K562 (cell line): ENCODE measurements at regions not wholly inside any gene's neighbourhood (a gene's known extent, or its start where the extent isn't known, plus 50 kb on each side); places are given as distances from the start of the nearest gene placed in this dataset.
"Not testable (repeated sequence)": the region's sequence is repeated elsewhere in the genome, so short reads cannot be mapped to it uniquely, and the experiment has no call there.

Source experiments
- ATF3 ChIP-seq, 2 experiments: fragments of 450-650 bp in 1 of 2; sonication (generic) in 1 of 2; formaldehyde crosslinking in 1 of 2; IDR thresholded peaks in 1 of 2; conservative IDR thresholded peaks in 1 of 2; 2 replicates each; pipeline versions ENCODE4 v1.6.1 to v1.8.1; 2016 to 2023; ENCODE audit warnings: mild to moderate bottlenecking in 2 of 2, moderate library complexity in 2 of 2, inconsistent platforms in 1 of 2, missing genetic modification reagents in 1 of 2
- CTCF ChIP-seq, 3 experiments: IDR thresholded peaks in 2 of 3; conservative IDR thresholded peaks in 1 of 3; 2 replicates each; pipeline ENCODE4 v1.5.1; 2011 to 2012; ENCODE audit warnings: low read length in 3 of 3, mild to moderate bottlenecking in 3 of 3, control low read depth in 2 of 3, improper control_type of control experiment in 1 of 3, inconsistent platforms in 1 of 3, low read depth in 1 of 3, mixed read lengths in 1 of 3, moderate library complexity in 1 of 3; ENCODE audit not compliant: insufficient read depth in 2 of 3
- MTA2 ChIP-seq: fragments of 450-650 bp; IDR thresholded peaks from 2 replicates; pipeline ENCODE4 v1.6.1; 2016; ENCODE audit warnings: low read depth
- NBN ChIP-seq: fragments of 450-650 bp; IDR thresholded peaks from 2 replicates; pipeline ENCODE4 v1.6.1; 2016; ENCODE audit warnings: low read depth, mild to moderate bottlenecking
- RBFOX2 ChIP-seq: fragments of 200-400 bp; formaldehyde crosslinking; IDR thresholded peaks from 2 replicates; pipeline ENCODE4 v1.6.1; 2017; ENCODE audit warnings: low read depth, mild to moderate bottlenecking, low read length, moderate library complexity
- SIN3A ChIP-seq, 2 experiments: fragments of 150-350 bp in 1 of 2; IDR thresholded peaks; 2 replicates each; pipeline ENCODE4 v1.6.1; 2011 to 2016; ENCODE audit warnings: borderline replicate concordance in 2 of 2, low read depth in 2 of 2, low read length in 2 of 2, mild to moderate bottlenecking in 2 of 2, moderate library complexity in 2 of 2; ENCODE audit not compliant: control insufficient read depth in 1 of 2
- SIRT6 ChIP-seq: IDR thresholded peaks from one replicate; pipeline ENCODE4 v1.6.1; 2012; ENCODE audit warnings: low read depth, mild to moderate bottlenecking, control low read depth, inconsistent platforms, low read length, moderate library complexity
- TAF1 ChIP-seq: IDR thresholded peaks from 2 replicates; pipeline ENCODE4 v1.6.1; 2011; ENCODE audit warnings: mild to moderate bottlenecking, low read length, moderate library complexity; ENCODE audit not compliant: insufficient read depth, control insufficient read depth, severe bottlenecking; ENCODE audit errors: extremely low read depth
- TBP ChIP-seq: optimal IDR thresholded peaks from 2 replicates; pipeline ENCODE3; 2011; ENCODE audit warnings: low read depth, low read length, improper control_type of control experiment
- XRCC4 ChIP-seq: IDR thresholded peaks from one replicate; pipeline ENCODE4 v1.6.1; 2011; ENCODE audit not compliant: insufficient read depth, insufficient read length; ENCODE audit errors: extremely low read depth
- TF ChIP-seq, protein P1 (sequence below), 3 experiments: fragments of 200-800 bp in 1 of 3; sonication (Bioruptor generic) in 1 of 3; sonication (generic) in 1 of 3; formaldehyde crosslinking in 1 of 3; IDR thresholded peaks; 2 replicates each; pipeline versions ENCODE4 v1.6.1 to v1.8.0; 2016 to 2022; ENCODE audit warnings: mild to moderate bottlenecking in 2 of 3, missing compliant biosample characterization in 2 of 3, missing genetic modification characterization in 2 of 3, missing genetic modification reagents in 1 of 3
- TF ChIP-seq, protein P2 (sequence below): IDR thresholded peaks from 2 replicates; pipeline ENCODE4 v1.6.1; 2012; ENCODE audit warnings: low read depth, low read length, improper control_type of control experiment, borderline replicate concordance
- TF ChIP-seq, protein P3 (sequence below): sonication (generic); formaldehyde crosslinking; IDR thresholded peaks from 2 replicates; pipeline ENCODE4 v1.8.1; 2022; ENCODE audit warnings: missing genetic modification reagents

DNA sequence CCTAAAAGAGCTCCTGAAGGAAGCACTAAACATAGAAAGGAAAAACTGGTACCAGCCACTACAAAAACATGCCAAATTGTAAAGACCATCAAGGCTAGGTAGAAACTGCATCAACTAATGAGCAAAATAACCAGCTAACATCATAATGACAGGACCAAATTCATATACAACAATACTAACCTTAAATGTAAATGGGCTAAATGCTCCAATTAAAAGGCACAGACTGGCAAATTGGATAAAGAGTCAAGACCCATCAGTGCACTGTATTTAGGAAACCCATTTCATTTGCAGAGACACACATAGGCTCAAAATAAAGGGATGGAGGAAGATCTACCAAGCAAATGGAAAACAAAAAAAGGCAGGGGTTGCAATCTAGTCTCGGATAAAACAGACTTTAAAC lies 150.1 kb upstream of the FAT3 start:
- TF ChIP-seq XRCC4; TBP; ATF3 (IDR thresholded peaks at IDR 0.05); ATF3 (CRISPR knock-in tag; conservative IDR thresholded peaks at IDR 0.05); MTA2; CTCF (IDR thresholded peaks at IDR 0.05 in 2 of 3, conservative IDR thresholded peaks at IDR 0.05 in 1 of 3; ENCODE audit: insufficient read depth in 2 of 3, low read depth in 1 of 3, low read length in 3 of 3); TAF1; NBN; RBFOX2; SIRT6; SIN3A (IDR thresholded peaks at IDR 0.05; ENCODE audit: borderline replicate concordance in 2 of 2, control insufficient read depth in 1 of 2, low read depth in 2 of 2, low read length in 2 of 2): not testable (repeated sequence)
- TF ChIP-seq, protein P1, sequence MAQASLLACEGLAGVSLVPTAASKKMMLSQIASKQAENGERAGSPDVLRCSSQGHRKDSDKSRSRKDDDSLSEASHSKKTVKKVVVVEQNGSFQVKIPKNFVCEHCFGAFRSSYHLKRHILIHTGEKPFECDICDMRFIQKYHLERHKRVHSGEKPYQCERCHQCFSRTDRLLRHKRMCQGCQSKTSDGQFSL (CRISPR knock-in tag; IDR thresholded peaks at IDR 0.05): not testable (repeated sequence)
- TF ChIP-seq, protein P1 (tag; IDR thresholded peaks at IDR 0.05): not testable (repeated sequence)
- TF ChIP-seq, protein P2, sequence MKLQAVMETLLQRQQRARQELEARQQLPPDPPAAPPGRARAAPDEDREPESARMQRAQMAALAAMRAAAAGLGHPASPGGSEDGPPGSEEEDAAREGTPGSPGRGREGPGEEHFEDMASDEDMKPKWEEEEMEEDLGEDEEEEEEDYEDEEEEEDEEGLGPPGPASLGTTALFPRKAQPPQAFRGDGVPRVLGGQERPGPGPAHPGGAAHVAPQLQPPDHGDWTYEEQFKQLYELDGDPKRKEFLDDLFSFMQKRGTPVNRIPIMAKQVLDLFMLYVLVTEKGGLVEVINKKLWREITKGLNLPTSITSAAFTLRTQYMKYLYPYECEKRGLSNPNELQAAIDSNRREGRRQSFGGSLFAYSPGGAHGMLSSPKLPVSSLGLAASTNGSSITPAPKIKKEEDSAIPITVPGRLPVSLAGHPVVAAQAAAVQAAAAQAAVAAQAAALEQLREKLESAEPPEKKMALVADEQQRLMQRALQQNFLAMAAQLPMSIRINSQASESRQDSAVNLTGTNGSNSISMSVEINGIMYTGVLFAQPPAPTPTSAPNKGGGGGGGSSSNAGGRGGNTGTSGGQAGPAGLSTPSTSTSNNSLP: not testable (repeated sequence)
- TF ChIP-seq, protein P3, sequence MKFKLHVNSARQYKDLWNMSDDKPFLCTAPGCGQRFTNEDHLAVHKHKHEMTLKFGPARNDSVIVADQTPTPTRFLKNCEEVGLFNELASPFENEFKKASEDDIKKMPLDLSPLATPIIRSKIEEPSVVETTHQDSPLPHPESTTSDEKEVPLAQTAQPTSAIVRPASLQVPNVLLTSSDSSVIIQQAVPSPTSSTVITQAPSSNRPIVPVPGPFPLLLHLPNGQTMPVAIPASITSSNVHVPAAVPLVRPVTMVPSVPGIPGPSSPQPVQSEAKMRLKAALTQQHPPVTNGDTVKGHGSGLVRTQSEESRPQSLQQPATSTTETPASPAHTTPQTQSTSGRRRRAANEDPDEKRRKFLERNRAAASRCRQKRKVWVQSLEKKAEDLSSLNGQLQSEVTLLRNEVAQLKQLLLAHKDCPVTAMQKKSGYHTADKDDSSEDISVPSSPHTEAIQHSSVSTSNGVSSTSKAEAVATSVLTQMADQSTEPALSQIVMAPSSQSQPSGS (CRISPR knock-in tag): not testable (repeated sequence)
